Stomach smooth muscle (tissue), 2 donors: ENCODE measurements at regions not wholly inside any gene's neighbourhood (a gene's known extent, or its start where the extent isn't known, plus 50 kb on each side); places are given as distances from the start of the nearest gene placed in this dataset.
"Not testable (repeated sequence)": the region's sequence is repeated elsewhere in the genome, so short reads cannot be mapped to it uniquely, and the experiment has no call there.

Experiments
- H3K27ac ChIP-seq: one replicate; pipeline ENCODE4 v1.7.0; 2013; ENCODE audit warnings: mild to moderate bottlenecking, low read length, inconsistent platforms
- H3K27me3 ChIP-seq, 2 donors: one replicate each; pipeline ENCODE4 v1.7.0; 2013; ENCODE audit warnings: low read length in 2 of 2; ENCODE audit not compliant: insufficient read depth in 2 of 2, control insufficient read depth in 1 of 2
- H3K36me3 ChIP-seq, 2 donors: one replicate each; pipeline ENCODE4 v1.7.0; 2013; ENCODE audit warnings: low read length in 2 of 2; ENCODE audit not compliant: control insufficient read depth in 2 of 2, insufficient read depth in 2 of 2
- H3K4me1 ChIP-seq: one replicate; pipeline ENCODE4 v1.7.0; 2013; ENCODE audit warnings: low read length; ENCODE audit not compliant: control insufficient read depth, insufficient read depth
- H3K4me3 ChIP-seq, 2 donors: one replicate each; pipeline ENCODE4 v1.7.0; 2013; ENCODE audit warnings: low read length in 2 of 2
- H3K9ac ChIP-seq, 2 donors: one replicate each; pipeline ENCODE4 v1.7.0; 2013; ENCODE audit warnings: low read length in 2 of 2, mild to moderate bottlenecking in 1 of 2
- H3K9me3 ChIP-seq, 2 donors: one replicate each; pipeline ENCODE4 v1.7.0; 2013; ENCODE audit warnings: low read length in 2 of 2; ENCODE audit not compliant: control insufficient read depth in 2 of 2
- donor health status: healthy.
- donor health status: Pancreatic carcinoma.

DNA sequence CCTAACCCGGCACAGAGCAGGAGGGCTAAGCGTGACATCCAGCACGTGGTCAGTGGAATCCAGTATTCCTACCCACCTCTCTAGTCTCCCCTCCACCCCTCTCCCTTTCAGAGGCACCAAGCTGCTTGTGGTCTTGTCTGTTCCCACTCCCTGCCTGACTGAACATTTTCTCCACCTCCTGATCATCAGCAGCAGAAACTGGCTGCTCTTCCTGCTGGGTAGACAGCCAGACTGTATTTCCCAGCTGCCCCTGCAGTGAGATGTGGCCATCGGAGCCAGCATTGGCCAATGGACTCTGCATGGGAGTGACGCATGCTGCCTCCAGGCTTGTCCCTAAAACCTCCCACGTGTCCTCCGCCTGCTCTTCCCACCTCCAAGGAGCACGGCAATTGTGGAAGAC lies 143.8 kb downstream of the OR4F15 start:
- H3K27ac ChIP-seq, H3K36me3 ChIP-seq, H3K4me3 ChIP-seq, H3K27me3 ChIP-seq, H3K4me1 ChIP-seq, H3K9ac ChIP-seq, H3K9me3 ChIP-seq: not testable (repeated sequence)

DNA sequence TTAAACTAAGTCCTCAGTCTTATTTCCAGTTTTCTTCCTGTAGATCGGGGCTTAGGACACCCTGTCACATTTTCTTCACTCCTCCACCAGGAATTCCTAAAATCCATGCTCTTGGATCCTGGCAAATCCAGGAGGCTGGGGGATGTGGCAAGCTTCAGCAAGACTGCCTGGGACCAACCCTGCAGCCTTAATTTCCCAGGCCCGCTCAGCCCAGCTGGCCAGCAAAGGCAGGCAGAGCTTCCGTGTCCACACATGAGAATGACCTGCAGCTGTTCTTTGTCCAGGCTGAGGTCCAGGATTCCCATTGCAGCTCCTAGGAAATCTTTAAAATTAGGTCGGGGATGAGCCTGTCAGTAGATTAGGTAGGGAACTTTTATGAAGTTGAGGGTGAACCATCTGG lies 146.7 kb downstream of the OR4F15 start:
- not testable (repeated sequence) for H3K36me3 ChIP-seq, H3K4me1 ChIP-seq, H3K9me3 ChIP-seq, H3K9ac ChIP-seq, H3K27me3 ChIP-seq, H3K27ac ChIP-seq, H3K4me3 ChIP-seq

GRCh38 chr15:101961263-101961662 lies 149.3 kb downstream of the OR4F15 start:
- not testable (repeated sequence) for H3K27ac ChIP-seq, H3K9me3 ChIP-seq, H3K4me1 ChIP-seq, H3K9ac ChIP-seq, H3K36me3 ChIP-seq, H3K27me3 ChIP-seq
- H3K4me3 ChIP-seq = peak overlapping the region in 1 of 2 donors; percentile 63

- H3K27me3 ChIP-seq, H3K4me1 ChIP-seq, H3K9ac ChIP-seq, H3K36me3 ChIP-seq, H3K9me3 ChIP-seq, H3K27ac ChIP-seq: not testable (repeated sequence)
- peak overlapping the region in 1 of 2 donors; percentile 55 for H3K4me3 ChIP-seq
Measured at GRCh38 chr15:101961765-101962164, 149.8 kb downstream of the OR4F15 start.

- not testable (repeated sequence) for H3K27ac ChIP-seq, H3K9me3 ChIP-seq, H3K4me3 ChIP-seq, H3K36me3 ChIP-seq, H3K9ac ChIP-seq, H3K4me1 ChIP-seq, H3K27me3 ChIP-seq
Measured at GRCh38 chr15:101963687-101964086, 151.7 kb downstream of the OR4F15 start.

DNA sequence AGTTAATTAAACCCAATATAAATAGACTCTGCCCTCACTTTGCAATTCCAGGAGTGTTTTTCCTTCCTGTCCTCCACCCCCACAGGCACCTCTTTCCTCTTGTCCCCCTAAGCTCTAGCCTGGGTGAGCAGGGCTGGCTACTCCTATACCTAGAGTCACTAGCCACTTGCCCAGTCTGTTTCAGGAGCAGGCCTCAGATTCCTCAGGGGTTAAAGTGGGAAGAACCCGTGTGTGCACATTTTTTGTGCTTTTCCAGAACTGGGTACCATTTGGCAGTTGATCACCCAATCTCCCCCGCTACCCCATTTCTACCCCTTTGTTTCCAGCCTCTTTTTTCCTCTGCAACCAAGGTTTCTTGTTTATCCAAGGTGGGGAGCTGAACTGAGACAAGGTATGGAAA lies 153.4 kb downstream of the OR4F15 start:
- not testable (repeated sequence) for H3K27ac ChIP-seq, H3K4me3 ChIP-seq, H3K9ac ChIP-seq, H3K36me3 ChIP-seq, H3K4me1 ChIP-seq, H3K27me3 ChIP-seq, H3K9me3 ChIP-seq

DNA sequence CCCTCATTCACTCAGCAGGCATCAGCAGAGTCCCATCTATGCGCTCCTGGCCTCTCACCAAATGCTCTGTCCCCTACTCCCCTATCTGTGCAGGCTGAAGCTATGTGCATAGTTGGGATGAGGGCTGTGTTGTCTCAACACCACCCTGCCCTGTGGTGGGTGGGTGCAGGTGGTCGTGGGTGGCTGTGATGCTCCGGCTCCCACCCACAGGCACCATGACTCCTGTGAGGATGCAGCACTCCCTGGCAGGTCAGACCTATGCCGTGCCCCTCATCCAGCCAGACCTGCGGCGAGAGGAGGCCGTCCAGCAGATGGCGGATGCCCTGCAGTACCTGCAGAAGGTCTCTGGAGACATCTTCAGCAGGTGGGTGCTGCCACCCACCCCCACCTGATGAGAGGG lies 153.9 kb downstream of the OR4F15 start:
- H3K4me3 ChIP-seq = not testable (repeated sequence)

DNA sequence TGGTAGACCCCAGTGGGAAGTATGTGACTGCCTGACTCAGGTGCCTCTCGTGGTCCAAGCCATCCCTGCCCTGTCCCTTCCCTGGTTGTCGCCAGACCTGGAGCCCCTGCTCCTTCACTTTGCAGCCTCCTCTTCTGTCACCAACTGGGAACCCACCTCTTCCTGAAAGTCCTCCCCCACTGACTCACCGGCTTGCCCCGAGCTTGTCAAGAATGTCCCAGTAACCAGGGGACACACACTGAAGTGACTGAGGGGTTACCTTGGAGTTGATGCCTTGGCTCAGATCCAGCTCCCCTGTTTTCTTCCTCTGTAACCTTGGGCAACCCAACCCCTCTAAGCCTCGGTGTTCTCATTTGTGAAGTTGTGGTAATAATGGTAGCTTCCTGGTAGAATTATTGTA lies 155.4 kb downstream of the OR4F15 start:
- H3K36me3 ChIP-seq, H3K9ac ChIP-seq: not testable (repeated sequence)

More for the DNA sequence above, 153.9 kb downstream of the OR4F15 start:
- H3K27ac ChIP-seq, H3K9ac ChIP-seq, H3K36me3 ChIP-seq, H3K9me3 ChIP-seq, H3K27me3 ChIP-seq, H3K4me1 ChIP-seq: not testable (repeated sequence)

GRCh38 chr15:101970605-101971004 lies 158.6 kb downstream of the OR4F15 start:
- H3K36me3 ChIP-seq, H3K4me1 ChIP-seq, H3K9me3 ChIP-seq, H3K9ac ChIP-seq, H3K4me3 ChIP-seq, H3K27me3 ChIP-seq, H3K27ac ChIP-seq: not testable (repeated sequence)

More for the DNA sequence above, 155.4 kb downstream of the OR4F15 start:
- not testable (repeated sequence) for H3K27me3 ChIP-seq, H3K4me3 ChIP-seq, H3K27ac ChIP-seq, H3K9me3 ChIP-seq, H3K4me1 ChIP-seq

GRCh38 chr15:101977281-101977680 lies 165.3 kb downstream of the OR4F15 start:
- not testable (repeated sequence) for H3K36me3 ChIP-seq, H3K4me1 ChIP-seq, H3K4me3 ChIP-seq, H3K9ac ChIP-seq, H3K9me3 ChIP-seq, H3K27me3 ChIP-seq, H3K27ac ChIP-seq

DNA sequence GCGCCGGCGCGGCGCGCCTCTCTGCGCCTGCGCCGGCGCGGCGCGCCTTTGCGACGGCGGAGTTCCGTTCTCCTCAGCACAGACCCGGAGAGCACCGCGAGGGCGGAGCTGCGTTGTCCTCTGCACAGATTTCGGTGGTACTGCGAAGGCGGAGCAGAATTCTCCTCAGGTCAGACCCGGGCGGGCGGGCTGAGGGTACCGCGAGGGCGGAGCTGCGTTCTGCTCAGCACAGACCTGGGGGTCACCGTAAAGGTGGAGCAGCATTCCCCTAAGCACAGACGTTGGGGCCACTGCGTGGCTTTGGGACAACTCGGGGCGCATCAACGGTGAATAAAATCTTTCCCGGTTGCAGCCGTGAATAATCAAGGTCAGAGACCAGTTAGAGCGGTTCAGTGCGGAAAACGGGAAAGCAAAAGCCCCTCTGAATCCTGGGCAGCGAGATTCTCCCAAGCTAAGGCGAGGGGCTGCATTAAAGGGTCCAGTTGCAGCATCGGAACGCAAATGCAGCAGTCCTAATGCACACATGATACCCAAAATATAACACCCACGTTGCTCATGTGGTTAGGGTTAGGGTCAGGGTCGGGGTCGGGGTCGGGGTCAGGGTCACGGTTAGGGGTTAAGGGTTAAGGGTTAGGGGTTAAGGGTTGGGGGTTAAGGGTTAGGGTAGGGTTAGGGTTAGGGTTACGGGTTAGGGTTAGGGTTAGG lies 168.4 kb downstream of the OR4F15 start:
- H3K9me3 ChIP-seq, H3K27ac ChIP-seq, H3K4me1 ChIP-seq, H3K4me3 ChIP-seq, H3K9ac ChIP-seq, H3K27me3 ChIP-seq, H3K36me3 ChIP-seq: not testable (repeated sequence)
